HFF-Myc (cell line): ENCODE measurements at regions not wholly inside any gene's neighbourhood (a gene's known extent, or its start where the extent isn't known, plus 50 kb on each side); places are given as distances from the start of the nearest gene placed in this dataset.

Experiments
- DNase-seq: peaks from one replicate; pipeline ENCODE4 v3.0.0-alpha.2; 2011; ENCODE audit warnings: low read depth; ENCODE audit errors: extremely low read depth
- H3K4me3 ChIP-seq: replicated peaks from 2 replicates; pipeline ENCODE4 v1.5.1; 2011; ENCODE audit warnings: low read depth, mild to moderate bottlenecking, control low read depth, low read length
- TF ChIP-seq, protein P1 (sequence below): IDR thresholded peaks from 2 replicates; pipeline ENCODE4 v1.5.1; 2012; ENCODE audit warnings: mild to moderate bottlenecking, low read depth, low read length, control low read depth; ENCODE audit errors: missing control alignments

GRCh38 chr6:11398451-11399326, 138.9 kb upstream of the TMEM170B start:
- DNase-seq, result no peak
- TF ChIP-seq, protein P1, sequence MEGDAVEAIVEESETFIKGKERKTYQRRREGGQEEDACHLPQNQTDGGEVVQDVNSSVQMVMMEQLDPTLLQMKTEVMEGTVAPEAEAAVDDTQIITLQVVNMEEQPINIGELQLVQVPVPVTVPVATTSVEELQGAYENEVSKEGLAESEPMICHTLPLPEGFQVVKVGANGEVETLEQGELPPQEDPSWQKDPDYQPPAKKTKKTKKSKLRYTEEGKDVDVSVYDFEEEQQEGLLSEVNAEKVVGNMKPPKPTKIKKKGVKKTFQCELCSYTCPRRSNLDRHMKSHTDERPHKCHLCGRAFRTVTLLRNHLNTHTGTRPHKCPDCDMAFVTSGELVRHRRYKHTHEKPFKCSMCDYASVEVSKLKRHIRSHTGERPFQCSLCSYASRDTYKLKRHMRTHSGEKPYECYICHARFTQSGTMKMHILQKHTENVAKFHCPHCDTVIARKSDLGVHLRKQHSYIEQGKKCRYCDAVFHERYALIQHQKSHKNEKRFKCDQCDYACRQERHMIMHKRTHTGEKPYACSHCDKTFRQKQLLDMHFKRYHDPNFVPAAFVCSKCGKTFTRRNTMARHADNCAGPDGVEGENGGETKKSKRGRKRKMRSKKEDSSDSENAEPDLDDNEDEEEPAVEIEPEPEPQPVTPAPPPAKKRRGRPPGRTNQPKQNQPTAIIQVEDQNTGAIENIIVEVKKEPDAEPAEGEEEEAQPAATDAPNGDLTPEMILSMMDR, result no peak
- H3K4me3 ChIP-seq, result no peak overlapping the region

GRCh38 chr6:11397622-11398450, 139.7 kb upstream of the TMEM170B start:
- TF ChIP-seq, protein P1, result no peak
- no peak overlapping the region for H3K4me3 ChIP-seq
- DNase-seq, result no peak

GRCh38 chr6:11396860-11397259, 140.7 kb upstream of the TMEM170B start:
- H3K4me3 ChIP-seq, result no peak overlapping the region
- TF ChIP-seq, protein P1, result no peak
- no peak for DNase-seq

DNA sequence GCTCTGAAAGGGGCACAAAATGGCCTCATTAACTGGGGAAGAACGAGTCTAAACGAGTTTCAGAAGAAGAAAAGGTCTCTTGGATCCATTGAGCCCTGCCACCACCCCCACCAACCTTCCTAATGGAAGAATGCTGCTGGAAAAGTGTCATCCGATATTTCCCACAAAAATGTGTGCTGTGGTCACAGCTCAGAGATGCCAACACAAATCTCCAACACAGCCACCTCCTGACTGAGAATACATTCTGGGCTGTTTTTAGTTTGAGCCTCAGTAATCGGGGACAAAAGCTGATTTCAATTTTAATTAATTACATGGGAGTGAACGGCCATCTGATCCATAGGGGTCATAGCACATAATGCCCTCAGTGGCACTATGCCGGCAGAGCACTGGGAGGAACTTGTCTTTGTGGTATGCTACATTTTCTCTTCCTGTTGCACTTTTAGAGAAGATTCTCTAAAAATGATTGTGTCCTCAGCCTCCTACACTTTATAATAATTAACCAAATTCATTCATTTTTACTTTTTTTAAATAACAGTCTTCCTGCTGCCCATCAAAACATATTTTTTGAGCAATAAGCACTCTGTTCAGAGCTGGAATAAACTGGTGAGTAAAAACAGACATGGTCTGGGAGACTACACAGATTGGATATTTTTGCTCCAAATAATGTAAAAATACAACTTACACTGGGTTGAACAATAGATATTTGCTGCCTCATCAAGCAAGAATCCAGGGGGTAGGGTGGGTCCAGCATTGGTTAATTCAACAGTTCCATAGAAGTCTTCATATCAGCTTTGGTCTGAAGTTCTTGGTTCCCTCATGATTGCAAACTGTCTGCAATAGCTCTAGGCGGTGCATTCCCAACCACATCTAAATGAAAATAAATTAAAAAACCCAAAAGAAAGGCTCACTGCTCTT, 143.6 kb upstream of the TMEM170B start:
- no peak for DNase-seq
- no peak overlapping the region for H3K4me3 ChIP-seq
- TF ChIP-seq, protein P1, result no peak

DNA sequence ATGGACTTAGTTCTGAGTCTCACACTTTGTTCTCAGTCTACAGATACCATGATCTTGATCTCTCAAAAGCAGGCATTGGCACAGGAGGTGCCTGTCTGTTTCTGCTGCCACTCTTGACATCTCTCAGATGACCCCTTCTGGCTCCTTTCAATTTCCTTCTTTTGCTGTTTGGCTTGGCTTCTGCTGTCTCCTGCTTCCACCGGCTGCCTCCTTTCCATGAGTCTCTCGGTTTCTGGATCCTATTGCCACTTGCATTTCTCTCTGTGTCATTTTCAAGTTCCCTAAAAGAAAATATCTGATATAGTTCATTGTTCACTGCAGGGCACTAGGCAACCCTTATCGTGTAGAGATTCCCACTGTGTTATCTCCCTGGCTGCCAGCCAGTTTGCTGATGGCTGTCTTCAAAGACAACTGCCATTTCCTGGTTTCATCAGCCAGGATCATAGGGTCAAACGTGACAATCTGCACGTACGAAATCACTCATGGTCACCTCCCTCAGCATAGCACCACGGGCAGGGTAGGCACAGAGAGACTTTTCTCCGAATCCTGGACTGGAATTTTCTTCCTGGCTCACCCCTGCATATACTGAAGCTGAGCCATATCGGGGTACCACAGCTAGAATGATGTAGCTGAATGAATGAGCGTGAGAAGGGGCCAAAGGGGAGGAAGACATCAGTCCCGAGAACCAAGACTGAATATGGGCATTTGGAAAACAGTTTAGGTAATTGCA, 144.6 kb upstream of the TMEM170B start:
- no peak overlapping the region for H3K4me3 ChIP-seq
- DNase-seq, result no peak
- TF ChIP-seq, protein P1, result no peak
